Transverse colon (tissue), 3 donors: ENCODE measurements at regions not wholly inside any gene's neighbourhood (a gene's known extent, or its start where the extent isn't known, plus 50 kb on each side); places are given as distances from the start of the nearest gene placed in this dataset.

Experiments
- EP300 ChIP-seq: sonication (generic); formaldehyde crosslinking; IDR thresholded peaks from one replicate; pipeline ENCODE4 v1.6.1; 2017; ENCODE audit warnings: antibody characterized with exemption, low read depth
- TF ChIP-seq, protein P1 (sequence below), 5 experiments: fragments of 200-600 bp in 3 of 5; fragments of 450-650 bp in 2 of 5; sonication (generic) in 3 of 5; IDR thresholded peaks; 1 replicate in 2 of 5; 2 replicates in 3 of 5; pipeline ENCODE4 v1.5.1; 2016 to 2017; ENCODE audit warnings: antibody characterized with exemption in 5 of 5, inconsistent platforms in 3 of 5, mild to moderate bottlenecking in 2 of 5, moderate library complexity in 1 of 5

DNA sequence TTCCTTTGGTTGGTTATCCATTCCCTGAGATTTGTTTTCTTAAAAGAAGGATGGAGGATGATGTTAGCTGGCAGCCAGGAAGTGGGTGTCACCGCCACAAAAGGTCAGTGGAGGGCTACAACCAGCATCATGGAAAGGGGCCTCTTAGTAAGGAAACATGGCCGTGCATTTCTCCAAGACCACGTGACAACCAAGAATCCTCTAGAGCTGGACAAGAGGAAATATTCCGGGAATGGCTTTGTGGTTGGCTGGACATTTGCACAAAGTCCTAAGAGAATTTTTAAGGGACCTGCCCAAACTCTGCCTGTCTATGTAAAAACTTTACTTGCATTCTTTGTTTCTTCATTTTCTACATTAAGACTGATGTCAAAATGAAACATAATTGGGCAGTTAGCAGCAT lies 399.9 kb upstream of the MARCKS start:
- no peak for TF ChIP-seq EP300
- TF ChIP-seq, protein P1, sequence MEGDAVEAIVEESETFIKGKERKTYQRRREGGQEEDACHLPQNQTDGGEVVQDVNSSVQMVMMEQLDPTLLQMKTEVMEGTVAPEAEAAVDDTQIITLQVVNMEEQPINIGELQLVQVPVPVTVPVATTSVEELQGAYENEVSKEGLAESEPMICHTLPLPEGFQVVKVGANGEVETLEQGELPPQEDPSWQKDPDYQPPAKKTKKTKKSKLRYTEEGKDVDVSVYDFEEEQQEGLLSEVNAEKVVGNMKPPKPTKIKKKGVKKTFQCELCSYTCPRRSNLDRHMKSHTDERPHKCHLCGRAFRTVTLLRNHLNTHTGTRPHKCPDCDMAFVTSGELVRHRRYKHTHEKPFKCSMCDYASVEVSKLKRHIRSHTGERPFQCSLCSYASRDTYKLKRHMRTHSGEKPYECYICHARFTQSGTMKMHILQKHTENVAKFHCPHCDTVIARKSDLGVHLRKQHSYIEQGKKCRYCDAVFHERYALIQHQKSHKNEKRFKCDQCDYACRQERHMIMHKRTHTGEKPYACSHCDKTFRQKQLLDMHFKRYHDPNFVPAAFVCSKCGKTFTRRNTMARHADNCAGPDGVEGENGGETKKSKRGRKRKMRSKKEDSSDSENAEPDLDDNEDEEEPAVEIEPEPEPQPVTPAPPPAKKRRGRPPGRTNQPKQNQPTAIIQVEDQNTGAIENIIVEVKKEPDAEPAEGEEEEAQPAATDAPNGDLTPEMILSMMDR (IDR thresholded peaks at IDR 0.05): no peak
